Uterus (tissue), 2 donors: ENCODE measurements at regions not wholly inside any gene's neighbourhood (a gene's known extent, or its start where the extent isn't known, plus 50 kb on each side); places are given as distances from the start of the nearest gene placed in this dataset.

Source experiments
- CTCF ChIP-seq, 4 experiments: fragments of 200-600 bp in 2 of 4; fragments of 450-650 bp in 2 of 4; sonication (generic) in 2 of 4; IDR thresholded peaks; one replicate each; pipeline ENCODE4 v1.5.1; 2016 to 2019; ENCODE audit warnings: antibody characterized with exemption in 4 of 4, mild to moderate bottlenecking in 2 of 4, moderate library complexity in 1 of 4
- POLR2A ChIP-seq, 2 donors: fragments of 450-650 bp; IDR thresholded peaks; one replicate each; pipeline ENCODE4 v1.6.1; 2016; ENCODE audit warnings: antibody characterized with exemption in 2 of 2, mild to moderate bottlenecking in 1 of 2, moderate library complexity in 1 of 2

- TF ChIP-seq CTCF (IDR thresholded peaks at IDR 0.05), result no peak
- no peak for TF ChIP-seq POLR2A (IDR thresholded peaks at IDR 0.05)
Measured at GRCh38 chr2:20928617-20929016, 105.7 kb upstream of the LDAH start.
